NCI-H146 treated with DMSO at 0.1 percent for 48 hours (cell line): ENCODE measurements at regions not wholly inside any gene's neighbourhood (a gene's known extent, or its start where the extent isn't known, plus 50 kb on each side); places are given as distances from the start of the nearest gene placed in this dataset.

Experiments used
- DNase-seq: peaks from one replicate; lab custom pipeline; 2025; ENCODE audit not compliant: unreplicated experiment; lab: John Stamatoyannopoulos, UW

- DNase-seq: no peak
These were observed 679.7 kb upstream of the EPHA7 start for GRCh38 chr6:94099072-94099471.

GRCh38 chr6:94095961-94096360, 676.6 kb upstream of the EPHA7 start:
- no peak for DNase-seq

GRCh38 chr6:94089941-94090340, 670.6 kb upstream of the EPHA7 start:
- DNase-seq: no peak

GRCh38 chr6:94088870-94089269, 669.5 kb upstream of the EPHA7 start:
- no peak for DNase-seq

- DNase-seq: no peak
These were observed 655.4 kb upstream of the EPHA7 start for GRCh38 chr6:94074764-94075163.

GRCh38 chr6:94071835-94072234, 652.5 kb upstream of the EPHA7 start:
- DNase-seq: no peak

GRCh38 chr6:94065707-94066337, 646.5 kb upstream of the EPHA7 start:
- no peak for DNase-seq

- DNase-seq: peak; percentile 6
These were observed 633.4 kb upstream of the EPHA7 start for GRCh38 chr6:94052749-94053148.

GRCh38 chr6:94050515-94050914, 631.2 kb upstream of the EPHA7 start:
- no peak for DNase-seq

- no peak for DNase-seq
These were observed 629.6 kb upstream of the EPHA7 start for GRCh38 chr6:94049001-94049400.

- peak; percentile 82 for DNase-seq
These were observed 625.9 kb upstream of the EPHA7 start for GRCh38 chr6:94045099-94045829.

GRCh38 chr6:94041945-94042709, 622.8 kb upstream of the EPHA7 start:
- no peak for DNase-seq

- DNase-seq: no peak
These were observed 616.7 kb upstream of the EPHA7 start for GRCh38 chr6:94036024-94036423.

GRCh38 chr6:94027374-94027773, 608.0 kb upstream of the EPHA7 start:
- DNase-seq: no peak

GRCh38 chr6:94026575-94026974, 607.2 kb upstream of the EPHA7 start:
- no peak for DNase-seq

- no peak for DNase-seq
These were observed 586.5 kb upstream of the EPHA7 start for GRCh38 chr6:94005835-94006234.

- DNase-seq: no peak
These were observed 573.6 kb upstream of the EPHA7 start for GRCh38 chr6:93992976-93993375.

- DNase-seq: no peak
These were observed 570.3 kb upstream of the EPHA7 start for GRCh38 chr6:93989630-93990029.

- DNase-seq: no peak
These were observed 566.6 kb upstream of the EPHA7 start for GRCh38 chr6:93985953-93986352.

- no peak for DNase-seq
These were observed 555.8 kb upstream of the EPHA7 start for GRCh38 chr6:93975159-93975558.

- no peak for DNase-seq
These were observed 555.0 kb upstream of the EPHA7 start for GRCh38 chr6:93974332-93974731.

- DNase-seq: no peak
These were observed 553.4 kb upstream of the EPHA7 start for GRCh38 chr6:93972791-93973190.
